ENCODE measurements at regions not wholly inside any gene's neighbourhood (a gene's known extent, or its start where the extent isn't known, plus 50 kb on each side); places are given as distances from the start of the nearest gene placed in this dataset.

DNA sequence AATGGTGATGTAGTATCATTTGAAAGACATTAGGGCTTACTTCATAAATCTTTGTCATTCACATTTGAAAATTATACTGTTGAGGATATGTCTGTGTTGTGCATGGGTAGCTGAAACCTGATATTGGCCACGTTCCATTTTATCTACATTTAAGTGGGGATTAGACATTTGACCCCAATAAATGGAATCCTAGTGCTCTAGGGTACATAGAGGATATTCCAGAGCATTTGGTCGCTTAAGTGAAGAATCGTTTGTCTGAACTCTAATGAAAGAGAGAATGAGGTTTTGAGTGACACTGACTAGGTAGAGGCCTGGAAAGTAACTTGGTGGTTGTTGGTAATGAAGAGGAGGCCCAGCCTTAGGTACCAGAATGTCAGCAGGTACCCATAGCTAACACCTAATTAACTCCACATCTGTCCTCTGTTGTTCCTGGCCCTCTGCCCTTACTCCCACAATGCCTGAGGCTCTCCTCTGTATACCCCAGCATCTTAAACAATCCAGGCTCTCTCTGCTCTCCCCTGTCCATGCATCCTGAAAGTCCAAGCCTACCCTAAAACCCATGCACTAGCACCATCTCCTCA lies 299.5 kb upstream of the KLF3 start:
- H3K9ac ChIP-seq (ENCODE audit: low read length) = no peak overlapping the region
- CTCF ChIA-PET = no interaction called here
- intact Hi-C loops (cut with micrococcal nuclease) = no loop called here

More for the DNA sequence above, 299.5 kb upstream of the KLF3 start:
- Histone ChIP-seq H3K9me3 (ENCODE audit: control insufficient read depth in 1 of 2, insufficient read depth in 1 of 2, low read depth in 1 of 2, low read length in 2 of 2) (no peaks in the 10 kb centered on the region), H2AFZ (ENCODE audit: low read depth, low read length, poor library complexity, severe bottlenecking) (no peak overlapping the region), H3K4me3 (replicated peaks in 1 of 2; ENCODE audit: low read depth in 1 of 2, low read length in 2 of 2) (no peak overlapping the region), H3K4me1 (ENCODE audit: control insufficient read depth in 1 of 2, insufficient read depth in 2 of 2, low read length in 2 of 2) (no peaks in the 10 kb centered on the region), H3K36me3 (ENCODE audit: control insufficient read depth in 1 of 2, insufficient read depth in 2 of 2, low read length in 2 of 2) (no peaks in the 10 kb centered on the region), H3K27ac (ENCODE audit: low read depth, low read length) (no peak overlapping the region), H3K79me2 (ENCODE audit: insufficient read depth, low read length) (no peaks in the 10 kb centered on the region), H3K9me2 (ENCODE audit: insufficient read depth) (no peaks in the 10 kb centered on the region), H3K4me2 (ENCODE audit: low read length) (no peak overlapping the region), H3K27me3 (ENCODE audit: insufficient read depth, low read length) (no peaks in the 10 kb centered on the region), H4K20me1 (ENCODE audit: insufficient read depth) (no peaks in the 10 kb centered on the region)
- ChIA-PET RAD21 (ENCODE audit: low non-redundant PET in 1 of 2, low total read pairs in 2 of 2, uncharacterized antibody in 2 of 2, unreplicated experiment in 2 of 2) (no interaction called here), POLR2A (no interaction called here)
- no peak for TF ChIP-seq EZH2phosphoT487 (IDR thresholded peaks at IDR 0.05; ENCODE audit: borderline replicate concordance)
- TF ChIP-seq POLR2AphosphoS5 (IDR thresholded peaks at IDR 0.05; ENCODE audit: low read depth, low read length) = no peak
- no peak for TF ChIP-seq ZNF274 (IDR thresholded peaks at IDR 0.05; ENCODE audit: low read depth, low read length)
- TF ChIP-seq, protein P1, sequence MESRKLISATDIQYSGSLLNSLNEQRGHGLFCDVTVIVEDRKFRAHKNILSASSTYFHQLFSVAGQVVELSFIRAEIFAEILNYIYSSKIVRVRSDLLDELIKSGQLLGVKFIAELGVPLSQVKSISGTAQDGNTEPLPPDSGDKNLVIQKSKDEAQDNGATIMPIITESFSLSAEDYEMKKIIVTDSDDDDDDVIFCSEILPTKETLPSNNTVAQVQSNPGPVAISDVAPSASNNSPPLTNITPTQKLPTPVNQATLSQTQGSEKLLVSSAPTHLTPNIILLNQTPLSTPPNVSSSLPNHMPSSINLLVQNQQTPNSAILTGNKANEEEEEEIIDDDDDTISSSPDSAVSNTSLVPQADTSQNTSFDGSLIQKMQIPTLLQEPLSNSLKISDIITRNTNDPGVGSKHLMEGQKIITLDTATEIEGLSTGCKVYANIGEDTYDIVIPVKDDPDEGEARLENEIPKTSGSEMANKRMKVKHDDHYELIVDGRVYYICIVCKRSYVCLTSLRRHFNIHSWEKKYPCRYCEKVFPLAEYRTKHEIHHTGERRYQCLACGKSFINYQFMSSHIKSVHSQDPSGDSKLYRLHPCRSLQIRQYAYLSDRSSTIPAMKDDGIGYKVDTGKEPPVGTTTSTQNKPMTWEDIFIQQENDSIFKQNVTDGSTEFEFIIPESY (IDR thresholded peaks at IDR 0.05; ENCODE audit: extremely low read depth, insufficient replicate concordance, low read length) = no peak
- TF ChIP-seq, protein P2, sequence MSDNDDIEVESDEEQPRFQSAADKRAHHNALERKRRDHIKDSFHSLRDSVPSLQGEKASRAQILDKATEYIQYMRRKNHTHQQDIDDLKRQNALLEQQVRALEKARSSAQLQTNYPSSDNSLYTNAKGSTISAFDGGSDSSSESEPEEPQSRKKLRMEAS (IDR thresholded peaks at IDR 0.05) = no peak
- no peak for TF ChIP-seq JUND (IDR thresholded peaks at IDR 0.05)
- no peak for TF ChIP-seq FOSL1 (IDR thresholded peaks at IDR 0.05; ENCODE audit: low read depth)
- TF ChIP-seq YY1 (IDR thresholded peaks at IDR 0.05; ENCODE audit: extremely low read depth, insufficient replicate concordance, low read depth, low read length) = no peak
- no peak for TF ChIP-seq SRF (IDR thresholded peaks at IDR 0.05; ENCODE audit: low read depth)
- TF ChIP-seq TCF7L2 (IDR thresholded peaks at IDR 0.05; ENCODE audit: borderline replicate concordance, extremely low read depth, insufficient read depth, insufficient read length) = no peak
- TF ChIP-seq, protein P3, sequence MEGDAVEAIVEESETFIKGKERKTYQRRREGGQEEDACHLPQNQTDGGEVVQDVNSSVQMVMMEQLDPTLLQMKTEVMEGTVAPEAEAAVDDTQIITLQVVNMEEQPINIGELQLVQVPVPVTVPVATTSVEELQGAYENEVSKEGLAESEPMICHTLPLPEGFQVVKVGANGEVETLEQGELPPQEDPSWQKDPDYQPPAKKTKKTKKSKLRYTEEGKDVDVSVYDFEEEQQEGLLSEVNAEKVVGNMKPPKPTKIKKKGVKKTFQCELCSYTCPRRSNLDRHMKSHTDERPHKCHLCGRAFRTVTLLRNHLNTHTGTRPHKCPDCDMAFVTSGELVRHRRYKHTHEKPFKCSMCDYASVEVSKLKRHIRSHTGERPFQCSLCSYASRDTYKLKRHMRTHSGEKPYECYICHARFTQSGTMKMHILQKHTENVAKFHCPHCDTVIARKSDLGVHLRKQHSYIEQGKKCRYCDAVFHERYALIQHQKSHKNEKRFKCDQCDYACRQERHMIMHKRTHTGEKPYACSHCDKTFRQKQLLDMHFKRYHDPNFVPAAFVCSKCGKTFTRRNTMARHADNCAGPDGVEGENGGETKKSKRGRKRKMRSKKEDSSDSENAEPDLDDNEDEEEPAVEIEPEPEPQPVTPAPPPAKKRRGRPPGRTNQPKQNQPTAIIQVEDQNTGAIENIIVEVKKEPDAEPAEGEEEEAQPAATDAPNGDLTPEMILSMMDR (IDR thresholded peaks at IDR 0.05 in 2 of 3, conservative IDR thresholded peaks at IDR 0.05 in 1 of 3; ENCODE audit: borderline replicate concordance in 1 of 3, insufficient read depth in 1 of 3, low read depth in 2 of 3, low read length in 2 of 3) = no peak
- TF ChIP-seq POLR2A (IDR thresholded peaks at IDR 0.05; ENCODE audit: borderline replicate concordance, extremely low read depth, insufficient read depth, insufficient read length) = no peak
- TF ChIP-seq, protein P4, sequence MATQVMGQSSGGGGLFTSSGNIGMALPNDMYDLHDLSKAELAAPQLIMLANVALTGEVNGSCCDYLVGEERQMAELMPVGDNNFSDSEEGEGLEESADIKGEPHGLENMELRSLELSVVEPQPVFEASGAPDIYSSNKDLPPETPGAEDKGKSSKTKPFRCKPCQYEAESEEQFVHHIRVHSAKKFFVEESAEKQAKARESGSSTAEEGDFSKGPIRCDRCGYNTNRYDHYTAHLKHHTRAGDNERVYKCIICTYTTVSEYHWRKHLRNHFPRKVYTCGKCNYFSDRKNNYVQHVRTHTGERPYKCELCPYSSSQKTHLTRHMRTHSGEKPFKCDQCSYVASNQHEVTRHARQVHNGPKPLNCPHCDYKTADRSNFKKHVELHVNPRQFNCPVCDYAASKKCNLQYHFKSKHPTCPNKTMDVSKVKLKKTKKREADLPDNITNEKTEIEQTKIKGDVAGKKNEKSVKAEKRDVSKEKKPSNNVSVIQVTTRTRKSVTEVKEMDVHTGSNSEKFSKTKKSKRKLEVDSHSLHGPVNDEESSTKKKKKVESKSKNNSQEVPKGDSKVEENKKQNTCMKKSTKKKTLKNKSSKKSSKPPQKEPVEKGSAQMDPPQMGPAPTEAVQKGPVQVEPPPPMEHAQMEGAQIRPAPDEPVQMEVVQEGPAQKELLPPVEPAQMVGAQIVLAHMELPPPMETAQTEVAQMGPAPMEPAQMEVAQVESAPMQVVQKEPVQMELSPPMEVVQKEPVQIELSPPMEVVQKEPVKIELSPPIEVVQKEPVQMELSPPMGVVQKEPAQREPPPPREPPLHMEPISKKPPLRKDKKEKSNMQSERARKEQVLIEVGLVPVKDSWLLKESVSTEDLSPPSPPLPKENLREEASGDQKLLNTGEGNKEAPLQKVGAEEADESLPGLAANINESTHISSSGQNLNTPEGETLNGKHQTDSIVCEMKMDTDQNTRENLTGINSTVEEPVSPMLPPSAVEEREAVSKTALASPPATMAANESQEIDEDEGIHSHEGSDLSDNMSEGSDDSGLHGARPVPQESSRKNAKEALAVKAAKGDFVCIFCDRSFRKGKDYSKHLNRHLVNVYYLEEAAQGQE (IDR thresholded peaks at IDR 0.05; ENCODE audit: low read depth) = no peak
- no TSS peak for BruUV-seq (replicated peaks)
- DNase-seq (ENCODE audit: low read depth, low spot score) (no peak), ATAC-seq (no peak)
